H9 (cell line): ENCODE measurements at regions not wholly inside any gene's neighbourhood (a gene's known extent, or its start where the extent isn't known, plus 50 kb on each side); places are given as distances from the start of the nearest gene placed in this dataset.

ENCODE experiments used
- DNase-seq: peaks from one replicate; pipeline ENCODE4 v3.0.0-alpha.2; 2017
- H2AFZ ChIP-seq: one replicate; pipeline ENCODE4 v1.6.1; 2013; ENCODE audit warnings: mild to moderate bottlenecking, low read length, control low read depth, moderate library complexity
- H2AK5ac ChIP-seq: 2 replicates; pipeline ENCODE4 v1.6.1; 2013; ENCODE audit warnings: low read length, control low read depth, mixed read lengths; ENCODE audit not compliant: insufficient read length
- H2BK120ac ChIP-seq: one replicate; pipeline ENCODE4 v1.6.1; 2013; ENCODE audit warnings: low read depth, mild to moderate bottlenecking, low read length, control low read depth, inconsistent platforms; ENCODE audit not compliant: poor library complexity, severe bottlenecking
- H2BK12ac ChIP-seq: 2 replicates; pipeline ENCODE4 v1.6.1; 2013; ENCODE audit warnings: low read length, control low read depth, mixed read lengths, low read depth; ENCODE audit not compliant: insufficient read length
- H2BK15ac ChIP-seq: 2 replicates; pipeline ENCODE4 v1.6.1; 2013; ENCODE audit warnings: low read depth, low read length, control low read depth
- H2BK20ac ChIP-seq: one replicate; pipeline ENCODE4 v1.6.1; 2013; ENCODE audit warnings: low read depth, mild to moderate bottlenecking, low read length, control low read depth, inconsistent platforms; ENCODE audit not compliant: poor library complexity, severe bottlenecking
- H2BK5ac ChIP-seq: 2 replicates; pipeline ENCODE4 v1.6.1; 2013; ENCODE audit warnings: low read length, control low read depth, mixed read lengths; ENCODE audit not compliant: insufficient read length
- H3K14ac ChIP-seq: 2 replicates; pipeline ENCODE4 v1.6.1; 2013; ENCODE audit warnings: low read length, control low read depth; ENCODE audit not compliant: insufficient read depth
- H3K18ac ChIP-seq: 2 replicates; pipeline ENCODE4 v1.6.1; 2013; ENCODE audit warnings: low read depth, mild to moderate bottlenecking, mixed read lengths, low read length, control low read depth; ENCODE audit not compliant: insufficient read length
- H3K23ac ChIP-seq: 2 replicates; pipeline ENCODE4 v1.6.1; 2013; ENCODE audit warnings: low read length, control low read depth, mixed read lengths, low read depth; ENCODE audit not compliant: insufficient read length
- H3K23me2 ChIP-seq: 2 replicates; pipeline ENCODE4 v1.6.1; 2013; ENCODE audit warnings: low read depth, mild to moderate bottlenecking, mixed read lengths, low read length, control low read depth; ENCODE audit not compliant: insufficient read length, poor library complexity, severe bottlenecking
- H3K27ac ChIP-seq: 2 replicates; pipeline ENCODE4 v1.5.1; 2013; ENCODE audit warnings: low read length, control low read depth, mixed read lengths, low read depth; ENCODE audit not compliant: insufficient read length
- H3K27me3 ChIP-seq: 2 replicates; pipeline ENCODE4 v1.6.1; 2013; ENCODE audit warnings: low read length, control low read depth, inconsistent platforms; ENCODE audit not compliant: insufficient read depth
- H3K4ac ChIP-seq: 2 replicates; pipeline ENCODE4 v1.6.1; 2013; ENCODE audit warnings: low read depth, mild to moderate bottlenecking, control low read depth, inconsistent platforms, low read length, moderate library complexity
- H3K4me1 ChIP-seq: 2 replicates; pipeline ENCODE4 v1.6.1; 2013; ENCODE audit warnings: low read length, control low read depth, inconsistent platforms; ENCODE audit not compliant: insufficient read depth
- H3K4me2 ChIP-seq: 2 replicates; pipeline ENCODE4 v1.6.1; 2013; ENCODE audit warnings: low read length, control low read depth, mixed read lengths; ENCODE audit not compliant: insufficient read length, insufficient read depth
- H3K56ac ChIP-seq: 2 replicates; pipeline ENCODE4 v1.6.1; 2013; ENCODE audit warnings: low read depth, mild to moderate bottlenecking, mixed read lengths, low read length, control low read depth; ENCODE audit not compliant: insufficient read length
- H3K79me1 ChIP-seq: 2 replicates; pipeline ENCODE4 v1.6.1; 2013; ENCODE audit warnings: low read depth, mild to moderate bottlenecking, moderate library complexity, low read length, control low read depth, inconsistent platforms; ENCODE audit not compliant: insufficient read depth, poor library complexity, severe bottlenecking
- H3K79me2 ChIP-seq: 2 replicates; pipeline ENCODE4 v1.6.1; 2013; ENCODE audit warnings: low read length, control low read depth, inconsistent platforms; ENCODE audit not compliant: insufficient read depth
- H3K9ac ChIP-seq: 2 replicates; pipeline ENCODE4 v1.6.1; 2013; ENCODE audit warnings: low read length, control low read depth, mixed read lengths; ENCODE audit not compliant: insufficient read length; ENCODE audit errors: extremely low read depth
- H3K9me3 ChIP-seq: one replicate; pipeline ENCODE4 v1.6.1; 2013; ENCODE audit warnings: low read depth, low read length, inconsistent platforms; ENCODE audit not compliant: control insufficient read depth
- H3T11ph ChIP-seq: one replicate; pipeline ENCODE4 v1.6.1; 2013; ENCODE audit warnings: mild to moderate bottlenecking, low read length, control low read depth, inconsistent platforms
- H4K20me1 ChIP-seq: one replicate; pipeline ENCODE4 v1.6.1; 2013; ENCODE audit not compliant: control insufficient read depth, insufficient read length, insufficient read depth
- H4K5ac ChIP-seq: 2 replicates; pipeline ENCODE4 v1.6.1; 2013; ENCODE audit warnings: low read depth, mild to moderate bottlenecking, mixed read lengths, low read length, control low read depth; ENCODE audit not compliant: insufficient read length
- H4K8ac ChIP-seq: replicated peaks from 2 replicates; pipeline ENCODE4 v1.6.1; 2013; ENCODE audit warnings: low read length, control low read depth, mixed read lengths, low read depth; ENCODE audit not compliant: insufficient read length
- H4K91ac ChIP-seq: 2 replicates; pipeline ENCODE4 v1.6.1; 2013; ENCODE audit warnings: low read depth, mild to moderate bottlenecking, moderate library complexity, mixed read lengths, low read length, control low read depth; ENCODE audit not compliant: insufficient read length
- H3K27ac Mint-ChIP-seq, 3 experiments: 2 replicates in 2 of 3; 3 replicates in 1 of 3; pipeline ENCODE4 v1.8.0; 2020 to 2021; ENCODE audit warnings: mixed read lengths in 3 of 3, mild to moderate bottlenecking in 1 of 3, moderate library complexity in 1 of 3
- H3K27me3 Mint-ChIP-seq: 2 replicates; pipeline ENCODE4 v1.8.0; 2021; ENCODE audit warnings: low read depth, mild to moderate bottlenecking, moderate library complexity, mixed read lengths
- H3K36me3 Mint-ChIP-seq, 3 experiments: 2 replicates in 2 of 3; 3 replicates in 1 of 3; pipeline ENCODE4 v1.8.0; 2020 to 2021; ENCODE audit warnings: low read depth in 3 of 3, mixed read lengths in 3 of 3; ENCODE audit not compliant: insufficient read depth in 1 of 3
- H3K4me1 Mint-ChIP-seq, 2 experiments: 2 replicates each; pipeline ENCODE4 v1.8.0; 2020; ENCODE audit warnings: mixed read lengths in 2 of 2
- H3K4me3 Mint-ChIP-seq, 2 experiments: 2 replicates in 1 of 2; 3 replicates in 1 of 2; pipeline ENCODE4 v1.8.0; 2020 to 2021; ENCODE audit warnings: mild to moderate bottlenecking in 2 of 2, mixed read lengths in 2 of 2, moderate library complexity in 1 of 2
- H3K9me3 Mint-ChIP-seq, 2 experiments: 2 replicates in 1 of 2; 3 replicates in 1 of 2; pipeline ENCODE4 v1.8.0; 2020; ENCODE audit warnings: mild to moderate bottlenecking in 2 of 2, mixed read lengths in 2 of 2, moderate library complexity in 1 of 2
- CTCF ChIP-seq: fragments of 200-600 bp; sonication (generic); conservative IDR thresholded peaks from 3 replicates; pipeline ENCODE4 v1.8.0; 2021; ENCODE audit warnings: antibody characterized with exemption, mild to moderate bottlenecking
- WGBS: extraction: QIAGEN DNeasy Blood & Tissue Kit; methylation state at CpG from one replicate; pipeline ENCODE4 v1.1.7; 2013; ENCODE audit warnings: missing lambda C conversion rate, low lambda C conversion rate, mixed read lengths; ENCODE audit not compliant: insufficient read length; ENCODE audit errors: extremely low coverage; 5-methylcytosine and 5-hydroxymethylcytosine counted together

GRCh38 chr1:216836316-216836715 is 113.1 kb upstream of the ESRRG start:
- Mint-ChIP-seq H3K27ac (peak overlapping the region in 1 of 3 experiments; percentile 25; a peak in 1 of 7 replicates), H3K27me3 (no peaks in the 10 kb centered on the region), H3K36me3 (peaks cover 0 to 5% (median 0%) of the 10 kb centered on the region in 3 experiments; a peak in 1 of 7 replicates), H3K4me1 (peaks cover 26 to 35% of the 10 kb centered on the region in 2 experiments), H3K4me3 (no peak overlapping the region), H3K9me3 (0 out of 5 replicates have a peak, but pooled peaks cover 0 to 2% of the 10 kb centered on the region in 2 experiments)
- TF ChIP-seq CTCF: no peak
- Histone ChIP-seq H4K5ac (no peak overlapping the region), H3K9me3 (no peaks in the 10 kb centered on the region), H4K91ac (no peak overlapping the region), H3K14ac (no peak overlapping the region), H3K27me3 (no peaks in the 10 kb centered on the region), H3K79me2 (no peaks in the 10 kb centered on the region), H2AFZ (no peak overlapping the region), H3K23ac (no peak overlapping the region), H3K27ac (no peak overlapping the region), H2BK15ac (no peak overlapping the region), H3K79me1 (no peaks in the 10 kb centered on the region), H3K18ac (no peak overlapping the region), H3K4me1 (no peaks in the 10 kb centered on the region), H3K4me2 (no peak overlapping the region), H3K9ac (no peak overlapping the region), H4K20me1 (no peaks in the 10 kb centered on the region), H3K56ac (no peak overlapping the region), H2BK5ac (no peak overlapping the region), H2BK12ac (no peak overlapping the region), H3K23me2 (no peaks in the 10 kb centered on the region), H2BK20ac (no peak overlapping the region), H3K4ac (no peak overlapping the region), H2BK120ac (no peak overlapping the region), H3T11ph (no peak overlapping the region), H2AK5ac (no peak overlapping the region), H4K8ac (no peak overlapping the region)
- no peak for DNase-seq
- no CpG with 5 or more reads among the region's 3 CpGs for WGBS
